HUDEP-2 (cell line): ENCODE measurements at regions not wholly inside any gene's neighbourhood (a gene's known extent, or its start where the extent isn't known, plus 50 kb on each side); places are given as distances from the start of the nearest gene placed in this dataset.

Experiments
- DNase-seq, 76 experiments: peaks; one replicate each; lab custom pipeline; 2025; ENCODE audit not compliant: unreplicated experiment in 76 of 76; lab: John Stamatoyannopoulos, UW

DNA sequence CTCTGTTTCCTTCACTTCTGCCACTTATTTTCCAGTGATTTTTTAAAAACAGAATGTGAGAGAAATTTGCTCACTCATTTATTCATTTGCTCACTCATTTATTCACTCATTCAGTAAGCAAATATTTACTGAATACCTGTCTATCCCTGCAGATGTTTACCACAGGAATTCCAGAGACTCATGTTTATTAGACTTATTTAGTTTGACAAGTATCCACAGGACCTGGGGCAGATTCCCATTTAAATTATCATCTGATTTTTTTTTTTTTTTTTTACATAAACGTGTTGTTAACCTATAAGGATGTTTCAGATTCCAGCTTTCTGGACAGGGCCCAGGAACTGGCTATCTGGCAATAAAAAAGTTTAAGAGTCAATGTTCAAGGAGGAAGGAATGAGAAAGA lies 175.1 kb upstream of the ERBB4 start:
- DNase-seq, result no peak

DNA sequence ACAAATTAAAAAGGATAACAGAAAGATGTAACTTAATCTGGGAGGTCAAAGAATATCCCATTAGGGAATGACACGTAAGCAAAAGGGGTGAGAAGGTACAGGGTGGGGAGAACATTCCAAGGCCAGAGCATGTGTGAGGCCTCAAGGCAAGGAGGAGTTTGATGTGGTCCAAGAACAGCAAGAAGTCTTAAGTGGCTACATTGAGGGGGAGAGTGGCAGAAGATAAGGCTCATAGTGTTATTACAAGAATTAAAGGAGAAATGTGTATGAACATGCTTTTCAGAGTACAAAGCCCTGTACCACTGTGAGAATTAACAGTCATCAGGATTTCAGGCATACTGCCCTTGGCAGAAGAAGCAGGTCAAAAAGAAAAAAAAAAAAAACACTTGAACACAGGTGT lies 174.4 kb upstream of the ERBB4 start:
- no peak for DNase-seq

DNA sequence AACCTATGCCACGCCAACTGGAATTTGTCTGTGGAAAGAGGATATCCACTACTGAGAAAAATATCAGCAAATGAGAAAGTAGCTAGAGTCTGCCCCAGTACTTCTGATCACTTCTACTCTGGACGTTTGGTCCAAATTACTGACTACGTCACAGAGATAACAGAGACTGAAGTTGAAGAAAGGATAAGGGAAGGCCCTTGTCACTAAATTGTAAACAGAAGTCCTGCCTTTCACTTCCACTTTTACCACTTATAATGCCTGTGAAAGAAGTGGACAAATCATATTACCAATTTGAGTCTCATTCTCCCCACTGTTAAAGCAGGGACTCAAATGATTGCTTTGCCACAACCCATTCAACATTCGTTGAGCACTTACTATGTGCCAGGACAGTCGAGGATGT lies 173.9 kb upstream of the ERBB4 start:
- no peak for DNase-seq

DNA sequence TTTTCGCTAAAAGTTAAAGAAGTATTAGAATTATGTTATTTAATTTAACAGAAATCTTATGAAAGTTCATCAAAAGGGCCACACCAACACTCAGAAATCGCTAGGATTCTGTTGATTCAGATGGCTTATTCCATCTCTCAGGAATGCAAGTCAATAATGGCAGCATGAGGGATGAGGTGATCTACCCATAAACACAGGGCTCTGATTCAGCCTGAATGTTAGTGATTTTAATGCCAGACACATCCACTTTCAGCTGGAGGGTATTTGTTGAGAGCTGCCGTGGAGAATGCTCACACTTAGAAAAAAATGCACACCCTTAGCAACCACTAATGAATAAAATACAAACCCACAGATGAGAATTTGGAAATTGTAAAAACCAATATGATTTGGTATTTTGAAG lies 173.3 kb upstream of the ERBB4 start:
- DNase-seq, result no peak

DNA sequence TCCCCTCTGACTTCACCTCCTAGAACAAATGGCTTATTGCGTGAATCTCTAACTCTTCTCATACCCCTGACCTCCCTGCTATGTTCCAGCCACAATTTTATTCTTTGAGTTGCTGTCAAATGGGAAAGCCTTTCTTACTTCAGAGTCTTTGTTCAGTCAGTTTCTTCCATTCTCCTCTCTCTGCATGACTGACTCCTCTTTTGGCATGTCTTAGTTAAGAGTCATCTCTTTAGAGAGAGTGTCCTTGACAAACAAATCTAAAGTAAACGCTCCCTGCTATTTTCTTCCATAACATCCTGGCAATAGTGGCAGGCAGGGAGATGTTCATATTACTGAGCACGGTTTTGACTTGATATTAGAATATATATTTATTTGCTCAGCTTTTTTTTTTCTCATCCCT lies 170.7 kb upstream of the ERBB4 start:
- no peak for DNase-seq

DNA sequence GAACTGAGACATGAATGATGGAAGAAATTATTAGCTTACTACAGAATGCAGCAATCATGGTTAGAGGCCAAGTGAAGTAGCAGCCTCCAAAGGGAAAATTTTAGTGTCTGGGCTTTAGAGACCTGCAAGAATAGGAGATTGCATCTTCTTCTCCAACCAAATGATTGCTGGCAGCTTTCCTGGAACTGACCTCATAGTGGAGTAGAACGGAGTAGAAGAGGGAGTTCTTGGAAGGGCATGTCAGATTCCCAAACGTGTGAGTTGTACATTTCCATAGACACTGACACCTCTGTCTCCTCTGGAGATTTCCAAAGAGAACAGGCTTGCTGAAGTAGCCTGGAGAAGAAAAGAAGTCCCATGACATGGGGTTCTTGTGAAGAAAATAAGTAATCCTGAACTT lies 169.8 kb upstream of the ERBB4 start:
- DNase-seq, result no peak

DNA sequence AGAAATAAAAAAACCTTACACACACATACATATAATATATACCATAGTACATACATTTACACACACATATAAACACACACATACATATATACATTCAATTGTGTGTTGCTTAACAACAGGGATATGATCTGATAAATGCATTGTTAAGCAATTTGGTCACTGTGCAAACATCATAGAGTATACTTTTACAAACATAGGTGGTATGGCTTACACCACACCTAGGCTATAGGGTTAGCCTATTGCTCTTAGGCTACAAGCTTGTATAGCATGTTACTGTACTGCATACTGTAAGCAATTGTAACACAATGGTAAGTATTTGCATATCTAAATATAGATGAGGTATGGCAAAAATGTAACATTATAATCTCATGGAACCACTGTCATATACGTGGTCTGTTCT lies 156.8 kb upstream of the ERBB4 start:
- DNase-seq, result no peak

DNA sequence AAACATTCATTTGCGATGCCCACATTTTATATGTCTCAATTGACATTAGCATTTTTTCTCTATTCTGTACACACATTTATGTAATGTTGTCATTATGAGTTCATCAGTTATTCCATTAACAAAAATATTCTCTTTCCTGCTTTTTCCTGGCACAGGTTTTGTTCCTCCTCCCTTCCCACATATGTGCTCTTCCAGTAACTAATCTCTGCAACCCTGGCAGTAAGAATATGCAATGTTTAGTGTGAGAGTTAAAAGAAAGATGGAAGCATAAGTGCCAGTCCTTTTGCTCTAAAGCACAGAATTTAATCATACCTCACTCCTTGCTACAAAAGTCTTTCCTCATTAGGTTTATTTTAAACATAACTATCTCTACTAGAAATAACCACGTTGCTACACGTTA lies 155.8 kb upstream of the ERBB4 start:
- DNase-seq, result no peak

DNA sequence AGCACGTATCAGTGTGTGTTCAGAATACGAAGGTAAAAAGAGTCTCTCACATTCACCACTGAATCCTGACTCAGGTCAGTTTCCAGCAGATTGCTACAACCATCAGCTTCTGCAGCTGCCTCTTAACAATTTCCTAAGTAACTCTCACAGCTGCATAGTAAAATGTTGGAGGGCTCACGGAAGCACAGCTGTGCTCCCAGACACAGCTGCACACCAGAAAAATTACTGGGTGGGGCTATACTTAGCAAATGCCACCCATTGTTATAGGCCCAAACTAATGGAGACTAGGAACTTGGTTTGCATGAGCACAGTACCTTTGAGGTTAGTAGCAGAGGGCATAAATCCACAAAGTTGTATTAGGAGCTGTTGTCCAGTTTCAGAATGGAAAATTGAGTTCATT lies 153.9 kb upstream of the ERBB4 start:
- no peak for DNase-seq

DNA sequence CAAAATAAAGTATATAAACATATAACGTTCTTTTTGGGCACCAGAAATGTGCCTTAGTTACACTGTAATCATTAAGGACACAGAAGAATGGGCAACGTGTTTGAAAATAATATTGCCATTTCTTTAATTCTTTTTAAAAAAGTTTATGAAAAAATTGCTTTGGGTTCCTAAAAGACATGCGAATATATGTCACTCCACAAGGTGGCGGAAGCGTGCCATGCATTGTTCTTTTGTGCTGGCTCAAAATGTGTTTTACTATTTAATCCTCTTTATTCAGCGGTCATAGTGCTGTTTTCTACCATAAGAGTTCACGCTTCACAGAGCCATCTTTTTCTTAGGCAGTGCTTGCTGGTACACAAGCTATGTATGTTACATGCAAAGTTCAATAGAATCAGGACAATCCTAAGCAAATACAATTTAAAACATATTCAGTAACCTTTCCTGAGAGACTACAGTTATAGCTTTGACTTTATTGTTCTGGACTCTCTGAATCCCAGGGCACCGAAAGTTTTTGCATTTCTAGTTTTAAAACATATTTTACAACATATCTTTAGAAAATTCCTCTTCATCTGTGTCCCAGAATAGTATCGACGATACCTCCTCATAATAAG lies 147.8 kb upstream of the ERBB4 start:
- peak in 34 of 76 experiments; percentile 0 to 53 (median 8) for DNase-seq

DNA sequence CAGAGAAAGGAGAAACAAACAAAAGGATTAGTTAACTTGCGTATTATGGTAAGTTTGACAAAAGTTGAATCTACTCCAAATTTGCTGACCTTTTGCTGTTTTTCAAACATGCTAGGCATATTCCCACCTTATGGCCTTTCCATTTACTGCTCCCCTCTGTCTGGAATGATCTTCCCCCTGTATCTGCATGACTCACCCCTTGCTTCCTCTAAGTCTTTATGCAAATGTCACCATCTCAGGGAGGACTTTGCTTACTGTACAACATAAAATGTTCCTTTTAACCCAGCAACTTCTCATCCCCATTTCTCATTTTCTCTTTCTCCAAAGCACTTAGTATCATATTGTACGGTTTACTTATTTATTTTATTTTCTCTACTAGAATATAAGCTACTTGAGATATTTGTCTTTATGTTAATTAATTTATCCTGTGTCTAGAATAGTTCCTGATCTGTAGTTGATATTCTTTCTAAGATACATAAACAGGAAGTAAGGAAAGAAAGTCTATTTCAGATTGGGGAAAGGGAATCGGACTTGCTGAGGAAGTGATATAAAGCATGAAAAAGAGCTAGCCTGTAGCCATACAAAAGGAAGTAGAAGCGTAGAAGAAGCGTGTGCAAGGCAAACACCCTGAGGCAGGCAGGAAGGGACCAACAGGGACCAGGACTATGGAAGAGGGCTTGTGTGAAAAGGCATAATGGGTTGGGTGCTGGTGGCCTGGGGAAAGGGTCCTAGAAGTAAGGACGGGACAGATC lies 144.9 kb upstream of the ERBB4 start:
- DNase-seq, result no peak

DNA sequence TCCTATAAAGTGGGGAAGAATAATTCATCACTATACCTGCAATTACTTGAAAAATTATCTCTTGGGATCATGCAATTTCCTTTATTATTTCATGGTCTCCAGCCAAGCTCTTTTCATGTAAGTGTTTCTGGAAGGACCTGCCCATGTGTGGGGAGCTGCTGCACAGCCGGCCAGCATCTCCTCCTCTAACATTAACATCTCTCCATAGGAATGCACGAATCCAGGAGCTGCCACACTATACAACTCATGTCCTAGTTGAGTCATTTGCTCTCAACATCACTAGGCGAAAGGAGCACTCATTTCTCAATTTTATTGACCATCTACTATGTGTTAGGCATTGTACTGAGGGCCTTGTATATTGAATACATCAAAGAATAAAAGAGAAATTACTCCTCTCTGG lies 144.3 kb upstream of the ERBB4 start:
- DNase-seq, result no peak

DNA sequence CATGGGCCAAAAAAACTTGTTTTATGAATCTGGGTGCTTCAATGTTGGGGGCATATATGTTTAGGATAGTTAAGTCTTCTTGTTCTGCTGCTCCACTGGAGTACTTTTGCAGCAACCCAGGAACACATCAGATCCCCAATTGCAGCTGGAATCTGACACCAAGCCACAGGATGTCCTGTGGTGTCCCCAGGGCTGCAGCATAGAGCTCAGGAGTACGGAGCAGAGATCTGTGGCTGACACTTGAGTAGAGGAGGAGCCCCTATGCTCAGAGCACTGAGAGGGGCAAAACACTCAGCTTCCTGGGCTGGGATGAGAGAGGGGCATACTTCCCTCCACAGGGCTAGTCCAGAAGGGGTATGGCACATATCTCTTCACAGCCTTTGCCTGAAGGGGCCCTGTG lies 138.9 kb upstream of the ERBB4 start:
- DNase-seq, result no peak

DNA sequence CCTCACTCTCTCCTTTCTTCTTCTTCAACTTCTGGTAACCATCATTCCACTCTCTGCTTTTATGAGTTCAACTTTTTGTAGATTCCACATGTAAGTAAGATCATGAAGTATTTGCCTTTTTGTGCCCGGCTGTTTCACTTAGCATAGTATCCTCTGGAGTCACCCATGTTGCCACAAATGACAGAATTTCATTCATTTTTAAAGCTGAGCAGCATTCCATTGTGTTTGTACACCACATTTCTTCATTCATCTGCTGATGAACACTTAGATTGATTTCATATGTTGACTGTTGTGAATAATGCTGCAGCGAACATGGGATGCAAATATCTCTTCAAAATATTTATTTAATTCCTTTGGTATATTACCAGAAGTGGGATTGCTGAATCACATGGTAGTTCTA lies 133.6 kb upstream of the ERBB4 start:
- DNase-seq, result no peak

DNA sequence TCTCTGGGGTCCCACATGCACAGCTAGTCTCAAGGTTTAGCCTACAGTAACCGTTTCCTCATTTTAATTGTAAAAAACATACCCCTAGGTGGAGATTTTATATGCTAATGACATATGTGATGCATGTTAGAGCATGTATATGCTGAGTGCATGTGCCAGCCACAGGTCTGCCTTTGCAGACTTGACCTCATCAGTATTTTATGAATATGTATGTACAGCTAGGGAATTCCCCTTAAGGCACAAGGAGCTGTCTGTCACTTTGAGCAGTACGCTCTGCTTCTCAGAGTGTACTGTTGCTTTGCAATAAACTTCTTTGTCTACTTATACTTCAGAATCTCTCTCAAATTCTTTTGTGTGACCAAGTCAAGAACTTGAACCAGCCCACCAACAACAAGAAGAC lies 131.2 kb upstream of the ERBB4 start:
- no peak for DNase-seq

DNA sequence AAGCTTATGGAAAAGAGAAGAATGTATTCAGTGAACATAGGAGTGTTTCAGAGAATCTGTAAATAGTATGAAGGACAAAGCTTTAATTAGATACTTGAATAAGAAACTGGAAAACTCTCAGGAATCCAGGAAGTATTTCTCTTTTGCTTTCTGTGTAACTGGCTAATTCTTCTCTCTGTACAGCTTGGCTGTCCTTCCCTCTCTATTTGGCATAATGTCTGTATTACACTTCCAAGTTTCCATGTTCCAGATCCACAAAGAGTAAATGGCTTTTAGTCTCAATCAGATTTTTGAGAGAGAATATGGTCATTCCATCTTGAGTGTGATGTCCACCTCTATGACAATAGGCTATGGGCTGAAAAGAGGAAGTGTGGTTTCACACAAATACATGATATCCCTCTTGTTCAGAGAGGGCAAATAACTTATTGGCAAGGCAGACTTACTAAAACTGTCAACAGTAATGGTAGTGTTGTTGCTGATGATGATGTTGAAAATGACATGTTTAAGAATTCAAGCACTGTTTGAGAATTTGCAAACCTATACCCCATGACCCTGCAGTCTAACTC lies 129.2 kb upstream of the ERBB4 start:
- DNase-seq, result no peak

DNA sequence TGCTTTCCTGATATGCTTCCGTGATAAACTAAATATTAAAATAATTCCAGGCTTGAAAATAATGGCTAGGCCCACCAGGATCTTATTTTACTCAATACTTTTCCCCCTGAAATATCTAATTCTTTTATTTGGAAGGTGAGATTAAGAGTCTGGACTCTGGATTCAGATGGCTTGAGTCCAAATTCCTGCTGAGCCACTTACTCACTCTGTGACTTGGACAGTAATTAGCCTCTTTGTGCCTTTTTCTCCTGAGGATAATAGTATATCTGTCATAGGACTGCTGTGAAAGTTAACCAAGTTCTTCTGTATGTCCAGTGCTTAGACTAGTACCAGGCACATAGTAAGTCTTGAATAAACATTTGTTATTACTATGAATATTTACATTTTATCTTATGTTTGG lies 127.3 kb upstream of the ERBB4 start:
- no peak for DNase-seq

DNA sequence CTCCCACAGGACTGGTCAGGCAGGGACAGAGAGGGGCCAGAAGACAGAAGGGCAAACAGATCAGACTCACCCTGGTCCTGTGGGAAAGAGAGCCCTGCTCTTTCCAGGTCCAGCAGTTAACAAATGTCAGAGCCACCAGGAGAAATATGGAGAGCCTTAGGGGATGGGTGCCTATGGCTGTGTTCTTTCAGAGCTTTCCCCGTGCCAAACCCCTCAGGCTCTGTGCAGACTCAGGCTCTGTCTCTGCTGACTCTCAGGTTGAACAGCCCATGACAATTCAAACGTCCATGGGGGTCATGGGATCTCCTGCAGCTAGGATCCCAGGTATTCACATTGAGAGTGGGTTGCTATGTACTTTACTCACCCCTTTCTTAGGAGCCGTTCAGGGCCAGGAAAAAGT lies 120.8 kb upstream of the ERBB4 start:
- no peak for DNase-seq

DNA sequence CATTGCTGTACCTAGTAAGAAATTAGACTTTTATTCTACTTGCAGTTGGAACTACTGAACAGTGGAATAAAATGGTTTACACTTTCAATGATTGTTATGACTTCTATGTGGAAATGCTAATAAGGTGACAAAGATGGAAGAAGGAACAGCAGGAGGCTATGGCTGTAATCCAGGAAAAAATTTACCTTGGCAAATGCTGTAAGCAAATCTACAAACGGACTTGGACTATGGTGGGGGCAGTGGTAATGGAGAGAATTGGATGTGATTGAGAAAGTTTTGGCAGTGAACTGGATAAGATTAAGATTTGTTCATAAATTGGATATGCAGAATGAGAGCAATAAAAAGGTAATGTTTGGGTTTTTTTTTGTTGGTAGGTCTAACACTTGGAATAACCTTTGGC lies 111.0 kb upstream of the ERBB4 start:
- DNase-seq, result no peak

DNA sequence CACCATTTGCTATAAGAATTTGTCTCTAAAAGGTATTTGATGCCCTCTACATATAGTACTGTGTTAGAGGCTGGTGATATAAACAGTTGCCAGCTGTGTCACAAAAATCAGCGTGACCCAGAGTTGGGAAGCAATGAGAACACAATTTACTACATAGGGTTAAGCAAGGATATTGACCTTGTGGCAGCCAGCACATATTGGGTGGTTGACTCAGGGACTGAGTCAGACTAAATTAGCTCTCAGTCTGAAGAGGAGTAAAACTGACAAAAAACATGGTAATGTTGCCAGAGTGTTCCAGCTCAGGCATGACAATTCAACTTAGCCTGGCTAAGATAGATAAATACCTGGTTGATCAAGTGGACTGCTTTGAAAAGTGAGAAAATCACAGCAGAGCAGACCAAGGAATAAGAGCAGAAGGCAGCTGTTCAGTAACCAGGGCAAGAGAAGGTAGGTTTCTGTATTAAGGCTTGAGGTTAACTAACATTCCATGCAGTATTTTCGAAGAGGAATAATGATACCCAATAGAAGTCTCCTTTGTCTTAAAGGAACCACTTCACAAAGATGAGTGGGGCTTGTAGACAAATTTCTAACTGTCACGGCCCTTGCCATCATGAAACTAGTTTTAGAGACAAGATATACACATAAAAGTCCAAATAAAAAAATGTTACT lies 108.2 kb upstream of the ERBB4 start:
- DNase-seq, result no peak

DNA sequence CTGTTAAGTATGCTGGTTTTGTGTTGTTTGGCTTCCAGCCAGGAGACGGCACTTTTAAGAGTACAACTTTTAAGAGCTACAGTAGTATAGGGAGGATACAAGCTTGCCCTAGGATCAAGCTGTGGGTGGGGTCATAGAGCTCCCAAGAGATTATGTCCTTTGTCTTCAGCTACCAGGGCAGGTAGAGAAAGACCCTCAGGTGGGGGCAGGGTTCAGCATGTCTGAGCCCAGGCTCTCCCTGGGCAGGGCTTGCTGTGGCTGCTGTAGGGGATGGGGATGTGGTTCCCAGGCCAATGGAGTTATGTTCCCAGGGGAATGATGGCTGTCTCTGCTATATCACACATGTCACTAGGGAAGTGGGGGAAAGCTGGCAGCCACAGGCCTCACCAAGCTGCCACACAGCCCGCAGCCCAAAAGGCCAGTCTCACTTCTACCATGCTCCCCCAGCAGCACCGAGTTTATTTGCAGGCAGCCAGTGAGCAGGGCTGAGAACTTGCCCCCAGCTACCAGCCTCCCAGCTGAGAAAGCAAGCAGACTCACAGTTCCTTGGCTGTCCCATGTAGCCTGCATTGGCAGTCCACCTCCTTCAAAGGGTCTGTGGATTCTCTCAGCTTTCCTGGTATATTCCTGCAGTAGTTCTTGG lies 105.7 kb upstream of the ERBB4 start:
- no peak for DNase-seq
